ENCODE measurements at regions not wholly inside any gene's neighbourhood (a gene's known extent, or its start where the extent isn't known, plus 50 kb on each side); places are given as distances from the start of the nearest gene placed in this dataset.
A peak's percentile ranks its signal among the peaks of the same experiment; 100 is the strongest.
"Not testable (repeated sequence)": the region's sequence is repeated elsewhere in the genome, so short reads cannot be mapped to it uniquely, and the experiment has no call there.

DNA sequence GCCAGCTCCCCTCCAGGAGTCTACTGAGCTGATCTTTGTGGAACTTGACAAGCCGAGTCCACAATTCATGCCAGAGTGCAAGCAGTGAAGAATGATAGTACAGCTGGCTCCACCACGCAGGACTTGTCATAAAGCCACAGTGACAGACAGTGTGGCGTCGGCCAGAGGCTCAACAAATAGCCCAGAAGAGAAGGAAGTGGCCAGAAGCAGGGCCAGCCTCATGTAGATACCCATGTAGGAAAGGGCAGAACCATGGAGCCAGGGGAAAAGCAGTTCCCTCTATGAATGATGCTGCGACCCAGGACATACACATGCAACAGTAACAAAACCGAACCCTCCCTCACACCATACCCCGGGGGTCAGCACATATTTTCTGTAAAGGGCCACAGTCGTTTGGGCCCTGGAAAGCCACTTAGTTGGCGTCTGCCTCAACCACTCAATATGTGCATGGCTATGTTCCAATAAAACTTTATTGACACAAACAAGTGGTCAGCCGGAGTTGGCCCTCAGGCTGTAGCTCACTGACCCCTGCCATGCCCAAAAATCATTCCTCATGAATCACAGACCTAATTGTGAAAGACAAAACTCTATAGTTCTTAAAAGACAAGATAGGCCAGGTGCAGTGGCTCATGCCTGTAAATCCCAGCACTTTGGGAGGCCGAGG lies 161.4 kb downstream of the BRD1 start:
- ATAC-seq (no peak), DNase-seq (ENCODE audit: missing footprints) (peak; percentile 26)
- intact Hi-C loops (cut with DNase I): no loop called here

DNA sequence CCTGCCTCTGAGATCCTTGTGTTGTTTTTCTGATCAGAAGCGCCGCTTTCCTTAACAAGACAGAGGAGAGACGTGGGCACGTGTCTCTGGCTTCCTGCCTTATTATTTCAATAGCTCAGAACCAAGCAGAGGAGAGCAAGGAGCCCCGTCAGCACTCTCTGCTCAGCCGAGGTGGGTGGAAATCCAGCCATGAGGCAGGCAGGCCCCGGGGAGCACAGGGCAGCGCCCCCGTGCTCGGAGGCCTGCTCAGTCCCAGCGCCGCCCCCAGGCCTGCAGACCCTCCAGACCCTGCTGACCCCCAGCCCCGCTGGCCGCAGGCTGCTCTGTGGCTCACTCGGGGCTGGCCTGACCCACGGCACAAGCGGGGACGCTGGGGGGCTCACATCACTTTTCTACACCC lies 162.8 kb downstream of the BRD1 start:
- no peak for DNase-seq (ENCODE audit: missing footprints)
- intact Hi-C loops (cut with DNase I): no loop called here
- no peak for ATAC-seq

DNA sequence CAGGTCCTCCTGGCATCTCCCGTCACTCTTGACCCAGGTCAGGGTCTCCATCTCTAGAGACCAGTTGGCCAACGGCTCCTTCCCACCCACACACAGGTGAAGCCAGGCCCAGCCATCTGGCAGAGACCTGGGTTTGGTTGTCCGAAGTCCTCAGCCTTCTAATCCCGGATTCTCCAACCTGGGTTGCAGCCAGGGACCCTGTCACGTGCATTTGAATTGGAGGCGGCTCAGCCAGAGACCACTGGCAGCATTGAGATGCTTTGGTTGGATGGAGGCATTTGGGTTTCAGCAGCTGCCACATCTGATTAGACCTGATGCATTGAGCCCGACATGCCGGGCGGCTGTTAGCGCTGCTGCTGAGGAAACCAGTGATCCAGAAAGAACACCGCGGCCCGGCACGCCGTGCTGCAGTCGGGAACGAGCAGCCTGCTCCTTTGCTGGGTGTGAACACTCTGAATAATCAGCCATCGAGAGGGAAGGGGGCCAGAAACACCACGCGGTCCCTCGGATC lies 163.2 kb downstream of the BRD1 start:
- intact Hi-C loops (cut with DNase I): no loop called here
- no peak for ATAC-seq

DNA sequence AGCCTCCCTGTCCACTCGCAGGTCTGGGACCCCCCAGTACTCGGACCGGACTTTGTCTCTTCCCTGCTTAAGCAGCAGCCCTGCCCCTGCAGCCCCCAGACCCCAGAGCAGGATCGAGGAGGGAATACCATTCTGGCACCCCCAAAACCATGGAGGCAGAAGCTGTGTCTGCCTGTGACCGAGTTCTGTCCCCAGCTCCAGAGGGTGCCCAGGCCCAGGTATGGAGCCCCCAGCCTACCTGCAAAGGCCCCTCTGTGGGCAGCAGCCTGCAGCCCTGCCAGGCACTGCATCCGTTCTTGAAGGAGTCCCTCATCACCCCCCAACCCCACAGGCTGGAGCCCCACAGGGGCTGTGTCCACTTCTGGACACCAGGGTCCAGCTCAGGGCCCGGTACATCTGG lies 163.8 kb downstream of the BRD1 start:
- intact Hi-C loops (cut with DNase I): no loop called here
- ATAC-seq (no peak), DNase-seq (ENCODE audit: missing footprints) (peak; percentile 35)

More for the DNA sequence above, 163.2 kb downstream of the BRD1 start:
- DNase-seq (ENCODE audit: missing footprints): peak; percentile 50

DNA sequence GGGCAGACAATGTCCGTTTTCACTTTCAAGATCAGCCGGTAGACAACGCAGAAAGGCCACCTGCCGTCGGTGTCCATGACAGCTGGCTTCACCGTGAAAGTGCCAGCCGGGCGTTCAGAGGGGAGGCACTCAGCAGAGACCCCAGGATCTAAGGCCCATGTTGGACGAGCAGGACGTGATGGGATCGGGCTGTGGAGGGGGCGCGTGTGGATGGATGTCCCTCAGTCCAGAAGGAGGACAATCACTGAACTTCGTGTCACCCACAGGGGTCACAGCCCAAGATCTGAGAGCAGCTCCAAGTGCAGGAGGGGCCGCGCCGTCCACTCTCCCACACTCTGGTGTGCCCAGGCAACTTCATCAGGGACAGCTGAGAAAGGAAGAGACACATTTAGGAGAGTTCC lies 164.4 kb downstream of the BRD1 start:
- intact Hi-C loops (cut with DNase I): no loop called here
- ATAC-seq: no peak
- peak; percentile 23 for DNase-seq (ENCODE audit: missing footprints)

DNA sequence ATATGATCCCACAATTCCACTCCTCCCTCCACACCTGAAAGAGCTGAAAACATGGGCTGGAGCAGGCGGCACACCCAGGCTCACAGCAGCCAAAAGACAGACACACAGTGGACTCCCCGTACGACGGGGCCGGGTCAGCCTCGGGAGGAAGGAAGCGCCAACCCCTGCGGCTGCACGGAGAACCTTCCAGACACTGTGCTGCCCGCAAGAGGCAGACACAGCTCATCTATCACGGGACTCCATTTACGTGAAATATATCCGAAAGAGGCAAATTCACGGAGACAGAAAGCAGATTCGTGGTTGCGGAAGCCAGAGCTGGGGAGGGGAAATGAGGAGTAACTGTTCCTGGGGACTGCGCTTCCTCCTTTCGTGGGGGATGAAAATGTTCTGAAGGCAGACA lies 165.0 kb downstream of the BRD1 start:
- DNase-seq (ENCODE audit: missing footprints) (no peak), ATAC-seq (no peak)
- intact Hi-C loops (cut with DNase I): no loop called here

DNA sequence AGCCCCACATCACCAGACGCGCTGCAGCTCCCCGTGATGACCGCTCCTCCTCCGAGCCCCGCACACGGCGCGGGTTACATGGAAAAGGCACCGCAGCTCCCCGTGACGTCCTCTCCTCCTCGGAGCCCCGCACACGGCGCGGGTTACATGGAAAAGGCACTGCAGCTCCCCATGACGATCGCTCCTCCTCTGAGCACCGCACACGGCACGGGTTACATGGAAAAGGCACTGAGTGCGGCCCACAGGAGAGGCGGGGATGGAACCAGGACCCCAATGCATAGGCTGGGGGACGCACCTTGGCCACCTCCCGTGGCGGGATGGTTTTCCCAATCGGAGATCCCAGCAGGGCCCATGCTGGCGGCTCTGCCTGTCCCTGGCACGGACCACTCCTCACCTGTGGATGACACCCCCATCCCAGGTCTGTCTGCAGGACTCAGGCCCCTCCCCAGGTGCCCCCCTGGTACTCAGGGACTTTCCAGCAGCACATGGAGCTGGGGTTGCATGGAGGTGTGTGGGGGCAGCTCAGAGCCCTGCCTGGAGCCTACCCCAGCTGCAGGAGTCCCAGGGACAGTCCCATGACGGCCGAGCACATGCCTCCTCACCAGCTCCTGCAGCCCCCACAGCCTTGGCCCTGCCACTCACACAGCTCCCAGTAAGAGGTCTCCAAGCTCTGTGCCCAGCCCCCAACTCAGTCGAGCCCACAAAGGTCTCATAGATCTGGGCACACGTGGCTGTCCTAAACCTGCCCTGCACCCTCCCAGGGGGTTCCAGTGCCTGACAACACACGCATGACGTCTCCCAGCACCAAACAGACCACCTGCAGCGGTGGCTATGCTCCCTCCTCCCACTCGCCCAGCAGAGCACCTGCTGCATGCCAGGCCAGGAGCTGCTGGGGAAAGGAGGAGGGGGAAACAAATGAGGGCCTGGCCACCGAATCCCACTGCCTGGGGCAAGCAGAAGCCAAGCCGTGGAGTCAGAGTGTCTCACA lies 166.6 kb downstream of the BRD1 start:
- ATAC-seq: no peak
- intact Hi-C loops (cut with DNase I): no loop called here

DNA sequence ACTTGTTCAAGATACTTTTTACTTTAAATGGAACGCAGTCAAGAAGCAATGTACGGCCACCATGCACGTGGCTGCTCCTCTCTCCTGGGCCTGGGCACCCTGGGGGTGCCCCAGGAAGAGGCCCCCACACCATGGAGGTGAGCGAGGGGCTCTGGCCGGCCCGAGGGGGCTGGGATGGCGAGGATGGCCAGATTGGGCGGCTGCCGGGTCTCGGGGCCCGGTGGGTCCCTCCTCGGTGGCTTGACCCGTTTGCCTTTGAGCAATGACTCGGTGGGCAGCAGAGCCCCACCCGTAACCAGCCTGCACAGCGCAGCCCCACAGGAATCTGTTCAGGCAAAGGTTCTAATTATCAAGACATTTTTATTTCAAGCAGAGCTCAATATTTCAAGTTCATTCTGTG lies 167.4 kb downstream of the BRD1 start:
- ATAC-seq (no peak), DNase-seq (ENCODE audit: missing footprints) (peak; percentile 60)
- intact Hi-C loops (cut with DNase I): no loop called here

More for the DNA sequence above, 166.6 kb downstream of the BRD1 start:
- peak; percentile 50 for DNase-seq (ENCODE audit: missing footprints)

DNA sequence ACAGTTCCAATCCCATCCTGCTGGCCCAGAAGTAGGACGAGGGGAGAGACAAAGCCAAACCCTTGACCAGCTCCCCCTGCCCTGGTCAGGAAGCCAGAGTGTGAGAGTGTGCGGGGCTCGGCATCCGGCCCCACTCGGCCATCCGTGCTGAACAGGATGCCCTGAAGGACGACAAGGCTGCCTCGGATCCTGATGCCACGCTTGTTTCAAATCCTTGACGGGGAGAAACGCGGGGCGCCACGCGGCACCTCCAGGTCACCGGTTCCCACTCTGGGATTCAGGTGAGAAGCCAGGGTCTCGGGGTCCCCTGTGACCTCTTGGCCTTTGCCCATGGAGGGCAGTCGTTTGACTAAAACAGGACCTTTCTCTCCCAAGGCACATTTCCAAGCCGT lies 167.8 kb downstream of the BRD1 start:
- DNase-seq (ENCODE audit: missing footprints) (peak; percentile 47), ATAC-seq (no peak)
- intact Hi-C loops (cut with DNase I): no loop called here

DNA sequence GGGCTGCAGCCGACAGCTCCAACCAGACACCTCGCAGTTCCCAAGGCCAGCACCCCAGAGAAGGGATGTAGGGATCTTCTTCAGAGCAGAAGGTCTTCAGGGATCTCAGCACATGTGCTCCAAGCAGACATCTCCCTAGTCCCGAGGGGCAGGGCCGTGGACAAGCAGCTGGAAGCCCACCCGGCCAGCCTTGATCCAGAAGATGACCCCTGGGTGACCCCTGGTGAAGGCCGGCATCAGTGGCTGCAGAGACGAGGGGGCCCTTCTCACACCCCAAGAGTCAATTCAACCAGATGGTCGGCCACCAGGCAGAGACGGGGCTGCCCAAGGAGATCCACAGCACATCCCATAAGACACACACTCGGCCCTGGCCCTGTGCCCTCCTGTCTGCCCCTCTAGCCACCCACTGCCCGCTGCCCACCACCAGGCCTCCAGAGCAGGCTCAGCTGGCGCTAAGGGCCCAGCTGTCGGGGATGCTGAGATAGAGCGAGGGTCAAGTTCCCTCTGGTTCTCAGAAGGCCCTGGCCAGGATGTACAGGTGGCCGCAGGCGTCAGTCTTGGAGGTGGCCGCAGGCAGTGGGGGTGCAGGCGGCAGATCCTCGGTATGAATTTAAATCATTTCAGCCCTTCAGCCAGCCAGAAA lies 168.3 kb downstream of the BRD1 start:
- DNase-seq (ENCODE audit: missing footprints) (peak; percentile 68), ATAC-seq (no peak)
- intact Hi-C loops (cut with DNase I): no loop called here

DNA sequence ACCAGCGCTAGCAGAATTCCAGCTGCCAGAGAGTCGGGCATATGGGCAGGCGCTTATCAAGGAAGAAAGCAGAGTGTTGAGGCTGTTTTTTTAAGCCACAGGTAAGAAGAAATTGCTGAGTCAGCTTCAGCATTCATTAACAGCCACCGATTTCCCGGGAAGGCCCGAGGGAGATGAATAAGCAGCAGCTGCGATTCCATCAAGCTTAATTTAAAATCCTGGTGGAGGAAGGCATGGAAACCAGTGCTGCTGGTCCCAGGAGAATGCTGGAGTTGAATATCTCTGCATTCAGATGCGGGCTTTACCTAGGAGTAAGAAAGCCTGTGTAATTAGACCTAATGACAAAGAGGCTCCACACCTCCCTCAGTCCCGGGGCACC lies 168.8 kb downstream of the BRD1 start:
- intact Hi-C loops (cut with DNase I): no loop called here
- ATAC-seq (no peak), DNase-seq (ENCODE audit: missing footprints) (peak; percentile 52)

DNA sequence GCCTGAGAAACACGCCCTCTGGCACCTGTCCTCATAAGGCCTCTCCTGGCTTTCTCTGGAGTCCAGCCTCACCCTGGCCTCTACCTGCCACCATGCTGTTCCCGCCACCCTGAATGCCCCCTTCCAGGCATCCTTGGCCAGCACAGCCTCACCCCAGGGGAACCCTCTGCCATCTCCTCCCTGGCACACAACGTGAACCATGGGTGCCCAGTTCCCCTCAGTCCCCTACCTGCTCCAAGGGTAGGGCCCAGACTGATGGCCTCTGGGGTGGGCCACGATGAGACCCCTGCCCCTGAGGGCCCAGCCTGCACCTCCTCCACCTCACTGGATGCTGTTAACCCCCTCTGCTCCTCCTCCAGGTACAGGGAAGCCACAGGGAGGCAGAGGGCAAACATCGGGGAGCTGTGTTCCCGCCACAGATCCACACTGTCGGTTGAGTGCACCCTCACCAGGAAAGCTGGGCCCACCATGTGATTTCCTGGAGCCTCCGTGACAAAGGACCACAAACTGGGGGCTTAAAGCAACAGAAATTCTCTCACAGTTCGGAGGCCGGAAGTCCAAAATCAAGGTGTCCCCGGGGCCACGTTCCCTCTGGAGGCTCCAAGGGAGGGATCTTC lies 169.6 kb downstream of the BRD1 start:
- intact Hi-C loops (cut with DNase I): no loop called here
- ATAC-seq: no peak
- no peak for DNase-seq (ENCODE audit: missing footprints)

DNA sequence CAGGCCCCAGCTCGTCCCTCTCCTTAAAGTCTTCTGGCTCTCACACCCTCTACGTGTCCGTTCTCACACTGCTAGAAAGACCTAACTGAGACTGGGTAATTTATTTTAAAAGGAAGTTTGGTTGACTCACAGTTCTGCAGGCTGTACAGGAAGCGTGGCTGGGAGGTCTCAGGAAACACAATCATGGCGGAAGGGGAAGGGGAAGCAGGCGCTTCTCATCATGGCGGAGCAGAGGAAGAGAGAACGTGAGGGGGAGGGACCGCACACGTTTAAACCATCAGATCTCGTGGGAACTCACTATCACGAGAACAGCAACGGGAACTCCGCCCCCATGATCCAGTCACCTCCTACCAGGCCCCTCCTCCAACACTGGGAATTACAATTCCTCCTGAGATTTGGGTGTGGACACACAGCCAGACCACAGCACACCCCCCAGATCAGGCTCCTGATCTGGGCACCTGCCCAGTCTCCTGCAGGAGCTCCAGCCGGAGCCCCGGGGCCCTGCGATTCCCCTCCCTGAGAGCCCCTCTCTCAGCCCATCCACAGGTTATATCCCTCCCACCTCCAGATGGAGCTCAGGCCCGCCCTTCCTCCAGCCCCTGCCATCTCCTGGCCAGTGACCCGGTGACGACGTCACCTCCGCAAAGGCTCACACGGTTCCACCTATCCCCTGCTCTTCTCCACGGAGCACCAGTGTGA lies 170.2 kb downstream of the BRD1 start:
- peak; percentile 67 for ATAC-seq
- intact Hi-C loops (cut with DNase I): no loop called here
- peak; percentile 86 for DNase-seq (ENCODE audit: missing footprints)

DNA sequence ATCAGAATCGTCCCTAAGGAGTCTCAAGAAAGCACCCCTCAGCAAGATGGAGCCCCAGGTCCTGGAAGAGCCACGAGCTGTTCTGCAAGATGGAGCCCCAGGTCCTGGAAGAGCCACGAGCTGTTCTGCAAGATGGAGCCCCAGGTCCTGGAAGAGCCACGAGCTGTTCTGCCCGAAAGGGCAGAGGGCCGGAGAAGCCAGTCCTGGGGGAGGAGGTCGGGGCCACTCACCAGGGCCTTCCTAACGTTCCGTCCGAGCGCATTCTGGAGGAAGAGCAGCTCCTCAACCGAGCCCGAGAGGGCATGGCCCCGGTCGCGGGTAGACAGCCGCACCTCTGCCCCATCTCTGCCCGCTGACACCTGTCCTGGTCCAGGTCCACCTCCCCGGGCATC lies 170.8 kb downstream of the BRD1 start:
- DNase-seq (ENCODE audit: missing footprints): peak; percentile 70
- ATAC-seq; intact Hi-C loops (cut with DNase I): not testable (repeated sequence)

DNA sequence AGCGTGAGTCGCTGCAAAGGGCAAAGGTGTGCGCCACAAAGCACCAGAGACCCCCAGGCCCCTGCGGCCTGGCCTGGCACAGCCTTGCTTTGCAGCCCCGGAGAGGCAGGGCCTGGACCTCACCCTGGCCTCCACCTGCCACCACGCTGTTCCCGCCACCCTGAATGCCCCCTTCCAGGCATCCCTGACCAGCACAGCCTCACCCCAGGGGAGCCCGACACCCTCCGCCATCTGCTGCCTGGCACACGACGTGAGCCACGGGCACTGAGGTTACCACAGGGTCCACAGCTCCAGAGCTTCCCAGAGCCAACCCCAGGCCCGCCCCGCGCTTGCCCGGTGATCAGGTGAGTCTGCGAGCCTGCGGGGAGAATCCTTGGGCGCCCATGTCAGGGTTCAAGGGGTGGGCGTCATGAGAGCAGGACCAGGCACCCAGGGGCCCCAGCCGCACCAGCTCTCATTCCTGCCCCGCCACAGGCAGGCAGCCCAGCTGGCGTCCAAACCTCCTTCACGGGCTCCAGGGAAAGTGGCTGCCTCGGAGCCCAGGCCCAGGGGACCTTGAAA lies 171.3 kb downstream of the BRD1 start:
- no peak for ATAC-seq
- DNase-seq (ENCODE audit: missing footprints): peak; percentile 62
- intact Hi-C loops (cut with DNase I): no loop called here

DNA sequence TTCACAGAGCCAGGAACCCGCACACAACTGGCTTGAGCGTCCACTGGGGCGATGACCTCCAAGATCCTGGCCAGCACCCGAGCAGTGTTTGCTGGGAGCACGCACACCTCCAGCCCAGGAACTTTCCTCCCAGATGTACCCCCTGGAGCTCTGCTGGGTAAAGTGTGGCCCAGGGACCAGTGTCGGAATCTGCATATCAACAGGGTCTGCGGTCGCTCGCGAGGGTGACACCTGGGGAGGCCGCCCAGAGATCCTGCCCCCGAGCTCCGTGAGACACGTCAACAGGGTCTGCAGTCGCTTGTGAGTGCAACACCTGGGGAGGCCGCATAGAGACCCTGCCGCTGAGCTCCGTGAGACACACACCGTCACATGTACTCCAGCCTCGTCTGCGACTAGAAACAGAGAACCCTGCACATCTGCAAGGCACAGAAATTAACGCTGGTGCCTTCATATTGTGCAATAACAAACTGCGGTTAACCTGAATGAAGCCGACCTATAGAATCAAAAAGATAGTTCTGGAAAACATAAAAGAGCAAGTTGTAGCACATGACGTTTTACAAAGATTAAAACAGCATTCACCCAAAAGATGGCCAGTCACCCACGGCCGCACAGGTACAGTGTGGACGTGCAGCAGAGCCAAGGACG lies 172.4 kb downstream of the BRD1 start:
- peak; percentile 35 for DNase-seq (ENCODE audit: missing footprints)
- intact Hi-C loops (cut with DNase I): no loop called here
- no peak for ATAC-seq

DNA sequence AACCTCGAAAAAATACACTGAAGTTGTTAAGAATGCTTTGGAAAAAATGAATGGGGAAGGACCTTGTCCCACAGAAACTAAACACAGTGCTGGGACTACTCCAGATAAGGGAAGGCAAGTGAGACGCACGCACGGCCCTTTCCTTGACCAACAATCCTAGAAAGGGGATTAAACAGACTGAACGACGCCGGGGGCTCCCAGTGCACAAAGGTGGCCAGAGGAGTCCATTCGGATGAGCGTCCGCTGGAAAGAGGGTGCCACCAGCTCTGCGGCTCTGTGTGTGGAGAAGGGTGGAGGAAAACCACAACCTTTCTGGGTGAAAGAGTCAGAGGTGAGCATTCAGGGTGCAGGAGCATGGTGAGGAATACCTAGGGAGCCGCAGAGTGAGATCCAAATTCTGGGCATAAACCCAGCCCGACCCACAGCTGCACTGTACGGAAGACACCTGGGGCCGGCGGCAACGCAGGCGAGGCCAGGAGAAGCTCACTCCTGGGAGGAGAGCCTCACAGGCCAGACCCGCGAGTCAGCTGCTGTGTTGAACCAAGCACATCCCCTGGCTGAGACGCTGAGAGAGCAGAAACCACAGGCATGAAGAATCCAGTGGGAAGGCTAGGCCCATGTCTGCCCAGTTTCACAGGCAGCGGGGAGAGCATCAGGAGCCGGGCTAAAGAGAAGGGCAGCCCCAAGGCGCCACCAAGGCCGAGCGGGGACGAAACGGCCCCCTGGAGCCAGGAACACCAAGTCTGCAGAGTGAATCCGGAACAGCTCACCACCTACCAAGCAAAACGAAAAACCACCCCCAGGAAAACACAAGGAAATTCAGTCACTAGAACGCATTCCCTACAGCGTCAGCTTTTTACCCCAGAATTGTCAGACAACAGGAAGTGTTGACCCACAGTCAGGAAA lies 177.1 kb downstream of the BRD1 start:
- intact Hi-C loops (cut with DNase I): no loop called here
- no peak for ATAC-seq
- DNase-seq (ENCODE audit: missing footprints): peak; percentile 48

Data from Right ventricle myocardium inferior (tissue), 1 donor.